Transverse colon (tissue), 3 donors: ENCODE measurements at regions not wholly inside any gene's neighbourhood (a gene's known extent, or its start where the extent isn't known, plus 50 kb on each side); places are given as distances from the start of the nearest gene placed in this dataset.

Source experiments
- POLR2A ChIP-seq: fragments of 450-650 bp; IDR thresholded peaks from one replicate; pipeline ENCODE4 v1.6.1; 2016; ENCODE audit warnings: antibody characterized with exemption, mild to moderate bottlenecking, moderate library complexity
- TF ChIP-seq, protein P1 (sequence below), 5 experiments: fragments of 200-600 bp in 3 of 5; fragments of 450-650 bp in 2 of 5; sonication (generic) in 3 of 5; IDR thresholded peaks; 1 replicate in 2 of 5; 2 replicates in 3 of 5; pipeline ENCODE4 v1.5.1; 2016 to 2017; ENCODE audit warnings: antibody characterized with exemption in 5 of 5, inconsistent platforms in 3 of 5, mild to moderate bottlenecking in 2 of 5, moderate library complexity in 1 of 5

DNA sequence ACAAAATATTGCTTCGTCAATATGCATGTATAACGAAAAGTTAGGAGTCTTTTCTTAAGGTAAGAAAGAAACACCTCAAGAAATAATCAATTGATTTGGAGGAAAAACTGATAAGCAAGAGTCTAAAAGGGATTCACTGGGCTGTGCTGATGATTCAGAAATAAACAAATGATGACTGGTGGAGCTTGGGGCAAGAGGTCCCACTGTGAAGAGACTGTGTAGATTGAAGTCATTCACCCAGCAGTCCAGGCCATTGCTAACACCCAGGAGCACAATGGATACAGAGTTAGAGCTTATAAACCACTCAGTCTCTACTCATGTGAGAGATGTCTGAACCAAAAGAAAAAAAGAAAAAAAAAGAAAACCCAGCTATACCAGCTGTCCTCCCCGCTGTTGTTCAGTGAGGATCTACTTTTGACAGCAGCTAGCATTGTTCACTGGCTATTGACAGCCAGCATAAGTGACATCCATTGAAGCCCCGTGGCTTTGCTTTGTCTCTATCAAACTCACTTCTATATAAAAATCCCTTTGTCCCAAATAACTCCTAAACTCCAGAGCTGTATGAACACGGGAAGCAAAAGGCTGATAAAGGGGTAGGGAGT lies 255.5 kb downstream of the KCTD12 start:
- TF ChIP-seq, protein P1, sequence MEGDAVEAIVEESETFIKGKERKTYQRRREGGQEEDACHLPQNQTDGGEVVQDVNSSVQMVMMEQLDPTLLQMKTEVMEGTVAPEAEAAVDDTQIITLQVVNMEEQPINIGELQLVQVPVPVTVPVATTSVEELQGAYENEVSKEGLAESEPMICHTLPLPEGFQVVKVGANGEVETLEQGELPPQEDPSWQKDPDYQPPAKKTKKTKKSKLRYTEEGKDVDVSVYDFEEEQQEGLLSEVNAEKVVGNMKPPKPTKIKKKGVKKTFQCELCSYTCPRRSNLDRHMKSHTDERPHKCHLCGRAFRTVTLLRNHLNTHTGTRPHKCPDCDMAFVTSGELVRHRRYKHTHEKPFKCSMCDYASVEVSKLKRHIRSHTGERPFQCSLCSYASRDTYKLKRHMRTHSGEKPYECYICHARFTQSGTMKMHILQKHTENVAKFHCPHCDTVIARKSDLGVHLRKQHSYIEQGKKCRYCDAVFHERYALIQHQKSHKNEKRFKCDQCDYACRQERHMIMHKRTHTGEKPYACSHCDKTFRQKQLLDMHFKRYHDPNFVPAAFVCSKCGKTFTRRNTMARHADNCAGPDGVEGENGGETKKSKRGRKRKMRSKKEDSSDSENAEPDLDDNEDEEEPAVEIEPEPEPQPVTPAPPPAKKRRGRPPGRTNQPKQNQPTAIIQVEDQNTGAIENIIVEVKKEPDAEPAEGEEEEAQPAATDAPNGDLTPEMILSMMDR (IDR thresholded peaks at IDR 0.05), result no peak
- TF ChIP-seq POLR2A, result no peak
